ENCODE measurements at regions not wholly inside any gene's neighbourhood (a gene's known extent, or its start where the extent isn't known, plus 50 kb on each side); places are given as distances from the start of the nearest gene placed in this dataset.

DNA sequence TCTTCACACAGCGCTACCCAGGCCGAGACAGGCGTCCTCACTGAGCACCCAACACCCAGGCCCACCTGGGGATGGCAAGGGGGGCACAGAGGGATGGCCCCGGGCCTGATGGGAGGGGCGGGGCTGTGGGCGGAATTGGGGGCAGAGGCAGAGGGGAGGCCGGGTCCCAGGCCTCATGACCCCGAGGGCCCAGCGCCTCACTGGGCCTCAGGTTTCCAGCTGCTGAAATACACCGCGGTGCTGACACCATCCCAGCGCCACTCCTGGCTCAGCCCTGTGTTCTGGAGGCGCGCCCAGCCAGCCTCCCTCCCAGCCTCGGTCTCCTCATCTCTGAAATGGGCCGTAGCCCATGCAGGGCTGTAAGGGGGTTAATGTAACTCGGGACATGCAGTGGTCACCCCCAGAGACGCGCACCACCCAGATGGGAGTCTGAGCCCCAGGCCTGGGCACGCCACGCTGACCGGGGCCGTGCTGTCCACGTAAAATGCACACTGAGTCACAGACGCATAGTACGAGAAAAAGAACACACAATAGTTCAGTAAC, 82.3 kb downstream of the UNCX start:
- H3K36me3 ChIP-seq: no peaks in the 10 kb centered on the region
- H3K4me3 ChIP-seq: no peak overlapping the region
- TF ChIP-seq, protein P1, sequence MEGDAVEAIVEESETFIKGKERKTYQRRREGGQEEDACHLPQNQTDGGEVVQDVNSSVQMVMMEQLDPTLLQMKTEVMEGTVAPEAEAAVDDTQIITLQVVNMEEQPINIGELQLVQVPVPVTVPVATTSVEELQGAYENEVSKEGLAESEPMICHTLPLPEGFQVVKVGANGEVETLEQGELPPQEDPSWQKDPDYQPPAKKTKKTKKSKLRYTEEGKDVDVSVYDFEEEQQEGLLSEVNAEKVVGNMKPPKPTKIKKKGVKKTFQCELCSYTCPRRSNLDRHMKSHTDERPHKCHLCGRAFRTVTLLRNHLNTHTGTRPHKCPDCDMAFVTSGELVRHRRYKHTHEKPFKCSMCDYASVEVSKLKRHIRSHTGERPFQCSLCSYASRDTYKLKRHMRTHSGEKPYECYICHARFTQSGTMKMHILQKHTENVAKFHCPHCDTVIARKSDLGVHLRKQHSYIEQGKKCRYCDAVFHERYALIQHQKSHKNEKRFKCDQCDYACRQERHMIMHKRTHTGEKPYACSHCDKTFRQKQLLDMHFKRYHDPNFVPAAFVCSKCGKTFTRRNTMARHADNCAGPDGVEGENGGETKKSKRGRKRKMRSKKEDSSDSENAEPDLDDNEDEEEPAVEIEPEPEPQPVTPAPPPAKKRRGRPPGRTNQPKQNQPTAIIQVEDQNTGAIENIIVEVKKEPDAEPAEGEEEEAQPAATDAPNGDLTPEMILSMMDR (IDR thresholded peaks at IDR 0.05): no peak
- no peak overlapping the region for H3K27ac ChIP-seq
- H3K4me1 ChIP-seq: no peaks in the 10 kb centered on the region
- DNase-seq (ENCODE audit: low spot score in 2 of 2): no peak
- no peaks in the 10 kb centered on the region for H3K27me3 ChIP-seq
- intact Hi-C loops (cut with DNase I): no loop called here
- no peaks in the 10 kb centered on the region for H3K9me3 ChIP-seq

DNA sequence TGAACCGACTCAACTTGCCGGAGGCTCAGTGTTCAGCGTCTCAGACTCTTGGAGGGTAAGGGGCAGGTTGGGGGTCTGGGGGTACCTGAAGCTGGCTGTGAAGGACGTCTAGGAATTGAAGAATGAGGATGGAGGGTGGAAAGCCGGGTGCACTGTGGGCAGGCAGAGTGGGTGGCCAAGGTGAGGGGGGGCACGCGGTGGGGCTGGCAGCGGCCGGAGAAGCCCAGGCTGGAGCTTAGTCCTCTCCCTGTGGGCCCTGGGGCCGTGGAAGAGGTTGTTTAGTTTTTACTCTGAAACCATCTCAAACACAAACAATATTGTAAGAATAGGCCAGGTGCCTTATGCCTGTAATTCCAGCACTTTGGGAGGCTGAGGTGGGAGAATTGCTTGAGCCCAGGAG, 83.4 kb downstream of the UNCX start:
- TF ChIP-seq, protein P1 (IDR thresholded peaks at IDR 0.05): no peak
- Histone ChIP-seq H3K9me3 (no peaks in the 10 kb centered on the region), H3K27ac (no peak overlapping the region), H3K4me3 (no peak overlapping the region), H3K36me3 (no peaks in the 10 kb centered on the region), H3K27me3 (no peaks in the 10 kb centered on the region), H3K4me1 (no peaks in the 10 kb centered on the region)
- DNase-seq (ENCODE audit: low spot score in 2 of 2): no peak
- intact Hi-C loops (cut with DNase I): no loop called here

DNA sequence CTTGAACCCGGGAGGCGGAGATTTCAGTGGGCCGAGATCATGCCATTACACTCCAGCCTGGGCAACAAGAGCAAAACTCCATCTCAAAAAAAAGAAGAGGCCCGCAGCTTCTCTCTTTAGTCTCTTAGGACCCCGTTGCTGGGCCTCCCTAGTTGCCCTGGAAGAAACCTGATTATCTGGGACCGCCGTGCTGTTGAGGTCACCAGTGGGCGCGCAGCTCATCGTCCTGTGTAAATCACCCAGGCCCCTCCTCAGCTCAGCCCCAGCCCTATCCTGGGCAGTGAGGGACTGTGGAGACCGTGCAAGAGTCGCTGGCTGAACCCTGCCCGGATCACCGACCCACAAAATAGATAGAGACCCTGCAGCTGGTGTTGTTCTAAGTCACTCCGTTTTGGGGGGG, 85.0 kb downstream of the UNCX start:
- Histone ChIP-seq H3K36me3 (no peaks in the 10 kb centered on the region), H3K27me3 (peaks cover 3% of the 10 kb centered on the region), H3K4me3 (no peak overlapping the region), H3K9me3 (no peaks in the 10 kb centered on the region), H3K4me1 (no peaks in the 10 kb centered on the region), H3K27ac (no peak overlapping the region)
- TF ChIP-seq, protein P1 (IDR thresholded peaks at IDR 0.05): no peak
- intact Hi-C loops (cut with DNase I): no loop called here
- DNase-seq (ENCODE audit: low spot score in 2 of 2): no peak

DNA sequence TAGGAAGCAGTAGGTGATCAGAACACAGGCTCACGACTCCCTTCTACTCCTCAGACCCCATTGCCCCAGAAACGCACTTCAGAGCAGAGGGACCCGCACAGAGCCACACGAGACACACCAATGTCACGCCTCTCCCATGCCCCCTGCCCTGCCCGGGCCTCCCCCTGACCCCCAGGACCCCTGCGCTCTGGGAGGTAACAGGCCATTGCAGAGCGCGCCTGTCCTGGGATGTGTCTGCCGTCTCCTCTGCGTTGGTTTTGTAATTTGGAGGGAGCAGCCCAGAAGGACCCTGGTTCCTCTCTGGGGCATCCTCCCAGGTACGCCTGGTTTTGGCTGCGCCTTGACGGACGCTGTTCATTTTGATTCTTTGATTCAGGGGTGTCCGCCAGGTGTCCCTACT, 85.4 kb downstream of the UNCX start:
- Histone ChIP-seq H3K36me3 (no peaks in the 10 kb centered on the region), H3K27me3 (peaks cover 6% of the 10 kb centered on the region), H3K4me1 (no peaks in the 10 kb centered on the region), H3K27ac (no peak overlapping the region), H3K4me3 (no peak overlapping the region), H3K9me3 (no peaks in the 10 kb centered on the region)
- TF ChIP-seq, protein P1 (IDR thresholded peaks at IDR 0.05): no peak
- intact Hi-C loops (cut with DNase I): no loop called here
- DNase-seq (ENCODE audit: low spot score in 2 of 2): no peak

DNA sequence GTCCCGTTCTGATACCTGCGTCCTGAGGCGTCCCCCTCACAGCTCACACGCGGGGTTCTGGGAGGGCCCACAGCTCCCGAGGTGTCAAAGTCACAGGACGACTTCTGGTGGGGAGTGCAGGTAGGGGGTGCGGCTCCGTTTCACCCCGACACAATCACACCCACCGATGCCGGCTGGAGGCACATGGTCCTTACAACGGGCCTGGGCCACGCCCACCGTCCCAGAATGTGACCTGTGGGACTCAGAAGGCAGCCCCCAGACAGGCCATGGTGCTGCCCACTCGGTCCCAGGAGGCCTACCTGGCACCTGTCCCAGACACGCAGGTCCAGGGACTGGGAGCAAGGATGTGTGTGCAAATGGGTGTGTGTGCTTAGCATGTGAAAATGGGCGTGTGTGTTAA, 86.0 kb downstream of the UNCX start:
- DNase-seq (ENCODE audit: low spot score in 2 of 2): no peak
- no peak overlapping the region for H3K27ac ChIP-seq
- H3K9me3 ChIP-seq: no peaks in the 10 kb centered on the region
- peaks cover 6% of the 10 kb centered on the region for H3K27me3 ChIP-seq
- TF ChIP-seq, protein P1 (IDR thresholded peaks at IDR 0.05): no peak
- H3K4me3 ChIP-seq: no peak overlapping the region
- no peaks in the 10 kb centered on the region for H3K4me1 ChIP-seq
- no peaks in the 10 kb centered on the region for H3K36me3 ChIP-seq
- intact Hi-C loops (cut with DNase I): no loop called here

Measured in ascending aorta (tissue), 2 donors.